ENCODE measurements at regions not wholly inside any gene's neighbourhood (a gene's known extent, or its start where the extent isn't known, plus 50 kb on each side); places are given as distances from the start of the nearest gene placed in this dataset.

DNA sequence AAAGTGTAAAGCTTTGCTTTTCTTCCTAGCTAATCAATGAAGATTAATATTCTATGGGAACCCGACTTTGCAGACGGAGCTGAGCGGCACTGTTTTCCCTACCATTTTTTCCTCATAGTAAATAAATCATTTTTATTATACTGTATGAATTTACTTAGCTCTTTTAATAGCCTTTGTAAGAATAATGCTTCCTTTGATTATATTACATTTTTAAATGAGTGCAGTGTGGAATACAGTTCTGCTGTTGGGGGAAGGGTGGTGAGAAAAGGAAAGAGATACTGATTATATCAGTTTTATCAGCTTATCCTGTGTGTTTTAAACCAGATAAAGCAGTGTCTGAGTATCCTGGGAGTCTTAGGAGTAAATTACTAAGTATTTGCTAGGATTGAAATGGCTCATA, 221.4 kb upstream of the RBFOX1 start:
- POLR2A ChIA-PET (ENCODE audit: unreplicated experiment), result no interaction called here
- H3K36me3 ChIP-seq (ENCODE audit: control insufficient read depth, insufficient read depth, low read length), result no peaks in the 10 kb centered on the region
- no peak overlapping the region for H3K27ac ChIP-seq (ENCODE audit: insufficient read depth, low read length)
- H2BK120ac ChIP-seq (ENCODE audit: low read depth, low read length), result no peak overlapping the region
- in situ Hi-C loops (cut with MboI; ENCODE audit: low sequenced_read_pairs) (no loop called here), dilution Hi-C loops (cut with HindIII; ENCODE audit: low sequenced_read_pairs, unreplicated experiment) (no loop called here), intact Hi-C loops (cut with micrococcal nuclease) (no loop called here)
- H3K4me3 ChIP-seq (ENCODE audit: insufficient read depth, low read depth, low read length), result no peak overlapping the region
- no peak overlapping the region for H2BK20ac ChIP-seq (ENCODE audit: low read depth, low read length)
- no peak overlapping the region for H2AFZ ChIP-seq (replicated peaks; ENCODE audit: low read length, poor library complexity)
- H4K8ac ChIP-seq (ENCODE audit: low read depth in 2 of 2, low read length in 2 of 2), result no peak overlapping the region
- no CpG with 5 or more reads among the region's 3 CpGs for WGBS, 2 experiments (ENCODE audit: extremely low coverage in 2 of 2, insufficient read length in 1 of 2)
- H3K79me1 ChIP-seq (ENCODE audit: low read depth in 1 of 2, low read length in 2 of 2), result no peaks in the 10 kb centered on the region
- no peak for ATAC-seq (ENCODE audit: low read depth)
- no peaks in the 10 kb centered on the region for H3K4me1 ChIP-seq (ENCODE audit: control insufficient read depth, insufficient read depth, low read length)
- no peak overlapping the region for H3K14ac ChIP-seq (replicated peaks; ENCODE audit: low read depth, low read length)
- BruUV-seq (replicated peaks), result no TSS peak
- H2AK9ac ChIP-seq (replicated peaks; ENCODE audit: low read depth, low read length, poor library complexity), result no peak overlapping the region
- H3K4ac ChIP-seq (ENCODE audit: low read depth, low read length), result no peak overlapping the region
- H3K27me3 ChIP-seq (ENCODE audit: control insufficient read depth, insufficient read depth, low read length), result no peaks in the 10 kb centered on the region
- no peak overlapping the region for H2AK5ac ChIP-seq (ENCODE audit: low read depth, low read length)
- H2BK15ac ChIP-seq (ENCODE audit: low read depth, low read length), result no peak overlapping the region
- no peak overlapping the region for H4K91ac ChIP-seq (ENCODE audit: insufficient read depth, low read depth, low read length)
- TF ChIP-seq MAFK (IDR thresholded peaks at IDR 0.05; ENCODE audit: low read depth, low read length) (no peak), BHLHE40 (IDR thresholded peaks at IDR 0.05; ENCODE audit: low read depth, low read length) (no peak), SMC3 (IDR thresholded peaks at IDR 0.05; ENCODE audit: low read depth, low read length) (no peak), RCOR1 (IDR thresholded peaks at IDR 0.05; ENCODE audit: insufficient replicate concordance, low read length) (no peak), FOS (IDR thresholded peaks at IDR 0.05; ENCODE audit: low read depth, low read length) (no peak), MXI1 (IDR thresholded peaks at IDR 0.05; ENCODE audit: borderline replicate concordance, low read depth, low read length) (no peak), POLR2A (IDR thresholded peaks at IDR 0.05; ENCODE audit: low read depth, low read length) (no peak), RAD21 (IDR thresholded peaks at IDR 0.05; ENCODE audit: low read length) (no peak), RFX5 (IDR thresholded peaks at IDR 0.05; ENCODE audit: low read depth, low read length) (no peak), NFE2L2 (IDR thresholded peaks at IDR 0.05; ENCODE audit: low read depth, low read length) (no peak), CEBPB (IDR thresholded peaks at IDR 0.05; ENCODE audit: low read depth, low read length) (no peak), MAZ (IDR thresholded peaks at IDR 0.05; ENCODE audit: borderline replicate concordance, low read depth, low read length) (no peak), CHD1 (IDR thresholded peaks at IDR 0.05; ENCODE audit: low read depth, low read length) (no peak)
- TF ChIP-seq, protein P1, sequence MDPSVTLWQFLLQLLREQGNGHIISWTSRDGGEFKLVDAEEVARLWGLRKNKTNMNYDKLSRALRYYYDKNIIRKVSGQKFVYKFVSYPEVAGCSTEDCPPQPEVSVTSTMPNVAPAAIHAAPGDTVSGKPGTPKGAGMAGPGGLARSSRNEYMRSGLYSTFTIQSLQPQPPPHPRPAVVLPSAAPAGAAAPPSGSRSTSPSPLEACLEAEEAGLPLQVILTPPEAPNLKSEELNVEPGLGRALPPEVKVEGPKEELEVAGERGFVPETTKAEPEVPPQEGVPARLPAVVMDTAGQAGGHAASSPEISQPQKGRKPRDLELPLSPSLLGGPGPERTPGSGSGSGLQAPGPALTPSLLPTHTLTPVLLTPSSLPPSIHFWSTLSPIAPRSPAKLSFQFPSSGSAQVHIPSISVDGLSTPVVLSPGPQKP (IDR thresholded peaks at IDR 0.05; ENCODE audit: borderline replicate concordance, low read depth, low read length), result no peak
- TF ChIP-seq, protein P2, sequence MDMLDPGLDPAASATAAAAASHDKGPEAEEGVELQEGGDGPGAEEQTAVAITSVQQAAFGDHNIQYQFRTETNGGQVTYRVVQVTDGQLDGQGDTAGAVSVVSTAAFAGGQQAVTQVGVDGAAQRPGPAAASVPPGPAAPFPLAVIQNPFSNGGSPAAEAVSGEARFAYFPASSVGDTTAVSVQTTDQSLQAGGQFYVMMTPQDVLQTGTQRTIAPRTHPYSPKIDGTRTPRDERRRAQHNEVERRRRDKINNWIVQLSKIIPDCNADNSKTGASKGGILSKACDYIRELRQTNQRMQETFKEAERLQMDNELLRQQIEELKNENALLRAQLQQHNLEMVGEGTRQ (IDR thresholded peaks at IDR 0.05; ENCODE audit: low read depth, low read length), result no peak
- H3K9ac ChIP-seq (ENCODE audit: low read depth, low read length), result no peak overlapping the region
- H4K5ac ChIP-seq (ENCODE audit: low read depth, low read length), result no peak overlapping the region
- DNase-seq, result no peak
- H3K18ac ChIP-seq (ENCODE audit: low read depth, low read length), result no peak overlapping the region
- no peak overlapping the region for H3K56ac ChIP-seq (ENCODE audit: extremely low read depth, insufficient read depth, low read length)
- no peaks in the 10 kb centered on the region for H4K20me1 ChIP-seq (ENCODE audit: insufficient read depth, low read length)
- H3K23ac ChIP-seq (ENCODE audit: low read depth, low read length), result no peak overlapping the region
- no peak overlapping the region for H2BK5ac ChIP-seq (ENCODE audit: low read depth, low read length, poor library complexity, severe bottlenecking)
- no peak overlapping the region for H3K4me2 ChIP-seq (ENCODE audit: low read depth, low read length)
- H3K9me1 ChIP-seq (ENCODE audit: insufficient read depth, low read length), result no peaks in the 10 kb centered on the region
- CTCF ChIA-PET, result no interaction called here
- H3K9me3 ChIP-seq (ENCODE audit: control insufficient read depth, insufficient read depth, low read length), result peaks cover 10% of the 10 kb centered on the region
